ENCODE measurements at regions not wholly inside any gene's neighbourhood (a gene's known extent, or its start where the extent isn't known, plus 50 kb on each side); places are given as distances from the start of the nearest gene placed in this dataset.

DNA sequence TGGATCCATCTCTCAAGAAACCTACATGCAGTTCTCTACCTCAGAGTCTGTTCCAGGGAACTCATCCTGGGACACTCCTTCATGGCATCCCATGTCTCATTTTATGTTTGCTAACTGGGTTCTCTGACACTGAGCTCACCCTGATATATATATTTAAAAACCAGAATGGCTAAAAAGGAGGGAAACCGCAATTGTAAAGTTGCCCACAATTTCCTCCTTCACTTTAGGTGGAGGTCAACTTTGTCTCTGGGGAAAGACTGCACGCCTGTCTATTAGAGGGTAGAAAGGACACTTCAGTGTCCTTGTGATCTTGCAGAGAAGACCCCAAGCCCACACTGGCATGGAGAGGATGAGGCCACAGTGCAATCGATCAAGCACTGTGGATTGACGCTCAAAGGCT, 131.7 kb downstream of the TEX36 start:
- DNase-seq (ENCODE audit: low spot score) = no peak
- peaks cover 3% of the 10 kb centered on the region for H3K36me3 Mint-ChIP-seq (ENCODE audit: low read depth)
- H3K4me3 Mint-ChIP-seq (ENCODE audit: unreplicated experiment) = no peak overlapping the region
- H3K27me3 Mint-ChIP-seq (ENCODE audit: low read depth) = peaks cover 28% of the 10 kb centered on the region
- TF ChIP-seq, protein P1, sequence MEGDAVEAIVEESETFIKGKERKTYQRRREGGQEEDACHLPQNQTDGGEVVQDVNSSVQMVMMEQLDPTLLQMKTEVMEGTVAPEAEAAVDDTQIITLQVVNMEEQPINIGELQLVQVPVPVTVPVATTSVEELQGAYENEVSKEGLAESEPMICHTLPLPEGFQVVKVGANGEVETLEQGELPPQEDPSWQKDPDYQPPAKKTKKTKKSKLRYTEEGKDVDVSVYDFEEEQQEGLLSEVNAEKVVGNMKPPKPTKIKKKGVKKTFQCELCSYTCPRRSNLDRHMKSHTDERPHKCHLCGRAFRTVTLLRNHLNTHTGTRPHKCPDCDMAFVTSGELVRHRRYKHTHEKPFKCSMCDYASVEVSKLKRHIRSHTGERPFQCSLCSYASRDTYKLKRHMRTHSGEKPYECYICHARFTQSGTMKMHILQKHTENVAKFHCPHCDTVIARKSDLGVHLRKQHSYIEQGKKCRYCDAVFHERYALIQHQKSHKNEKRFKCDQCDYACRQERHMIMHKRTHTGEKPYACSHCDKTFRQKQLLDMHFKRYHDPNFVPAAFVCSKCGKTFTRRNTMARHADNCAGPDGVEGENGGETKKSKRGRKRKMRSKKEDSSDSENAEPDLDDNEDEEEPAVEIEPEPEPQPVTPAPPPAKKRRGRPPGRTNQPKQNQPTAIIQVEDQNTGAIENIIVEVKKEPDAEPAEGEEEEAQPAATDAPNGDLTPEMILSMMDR (IDR thresholded peaks at IDR 0.05) = no peak
- no peak overlapping the region for H3K27ac Mint-ChIP-seq (ENCODE audit: unreplicated experiment)
- H3K4me1 Mint-ChIP-seq (ENCODE audit: low read depth) = peaks cover 8% of the 10 kb centered on the region
- peaks cover 9% of the 10 kb centered on the region for H3K9me3 Mint-ChIP-seq (ENCODE audit: low read depth)

DNA sequence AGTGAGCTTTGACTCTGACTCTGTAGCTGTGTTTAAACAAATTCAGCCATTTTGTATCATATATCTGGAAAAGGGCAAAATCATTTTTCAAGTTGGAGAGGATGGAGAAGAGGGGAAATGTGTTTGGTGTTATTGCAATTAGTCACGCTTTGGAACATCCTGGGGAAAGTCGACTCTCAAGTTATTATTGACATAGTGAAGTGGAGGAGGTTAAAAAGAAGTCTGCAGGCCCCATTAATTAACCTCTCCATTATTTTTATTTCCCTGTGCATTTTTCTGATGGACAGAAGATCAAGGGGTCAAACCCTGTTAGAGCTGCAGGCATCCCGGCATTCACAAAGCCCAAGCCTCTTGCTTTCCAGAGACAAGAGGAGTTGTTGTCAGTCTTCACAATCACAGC, 132.6 kb downstream of the TEX36 start:
- Mint-ChIP-seq H3K4me3 (ENCODE audit: unreplicated experiment) (no peak overlapping the region), H3K36me3 (ENCODE audit: low read depth) (peaks cover 3% of the 10 kb centered on the region), H3K9me3 (ENCODE audit: low read depth) (peaks cover 9% of the 10 kb centered on the region), H3K4me1 (ENCODE audit: low read depth) (peaks cover 8% of the 10 kb centered on the region), H3K27ac (ENCODE audit: unreplicated experiment) (no peak overlapping the region), H3K27me3 (ENCODE audit: low read depth) (peaks cover 26% of the 10 kb centered on the region)
- TF ChIP-seq, protein P1 (IDR thresholded peaks at IDR 0.05) = no peak
- DNase-seq (ENCODE audit: low spot score) = no peak

DNA sequence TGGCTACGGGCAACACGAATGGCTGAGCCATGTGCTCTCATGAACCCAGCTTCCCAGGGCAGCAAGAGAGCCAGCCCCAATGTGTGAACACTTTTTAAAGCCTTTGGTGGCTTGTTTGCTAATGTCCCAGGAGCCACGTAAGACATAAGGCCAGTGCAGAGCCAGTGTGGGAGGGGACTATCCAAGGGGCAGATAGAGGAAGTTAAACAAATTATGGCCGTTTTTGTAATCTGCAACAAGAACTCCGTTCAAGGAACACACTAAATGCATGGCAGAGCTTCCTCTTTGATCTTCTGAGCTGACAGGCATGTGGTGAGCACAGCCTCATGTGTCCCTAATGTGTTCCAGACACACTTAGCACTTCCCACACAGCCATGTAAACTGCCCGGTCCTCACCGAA, 133.3 kb downstream of the TEX36 start:
- Mint-ChIP-seq H3K9me3 (ENCODE audit: low read depth) (peaks cover 9% of the 10 kb centered on the region), H3K36me3 (ENCODE audit: low read depth) (peaks cover 3% of the 10 kb centered on the region), H3K27me3 (ENCODE audit: low read depth) (peaks cover 26% of the 10 kb centered on the region), H3K27ac (ENCODE audit: unreplicated experiment) (no peak overlapping the region), H3K4me3 (ENCODE audit: unreplicated experiment) (no peak overlapping the region), H3K4me1 (ENCODE audit: low read depth) (peaks cover 8% of the 10 kb centered on the region)
- TF ChIP-seq, protein P1 (IDR thresholded peaks at IDR 0.05) = no peak
- DNase-seq (ENCODE audit: low spot score) = no peak

DNA sequence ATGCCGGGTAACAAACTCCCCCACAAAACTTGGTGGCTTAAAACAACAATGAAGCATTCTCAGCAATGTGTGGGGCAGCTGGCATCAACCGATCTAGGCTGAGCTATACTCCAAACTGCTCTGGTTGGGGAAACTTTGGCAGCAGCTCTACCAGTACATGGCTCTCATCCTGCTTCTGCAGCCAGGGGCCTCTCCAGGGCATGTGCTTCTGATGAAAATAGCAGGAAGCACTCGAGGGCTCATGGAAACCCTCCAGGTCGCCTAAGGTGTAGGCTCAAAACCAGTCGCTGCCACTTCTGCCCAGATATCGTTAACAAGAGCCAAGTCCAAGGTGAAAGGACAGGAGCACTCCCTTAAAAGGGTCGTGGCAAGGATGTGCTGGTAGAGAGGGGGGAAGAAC, 134.1 kb downstream of the TEX36 start:
- DNase-seq (ENCODE audit: low spot score) = no peak
- H3K27ac Mint-ChIP-seq (ENCODE audit: unreplicated experiment) = no peak overlapping the region
- H3K4me3 Mint-ChIP-seq (ENCODE audit: unreplicated experiment) = no peak overlapping the region
- H3K4me1 Mint-ChIP-seq (ENCODE audit: low read depth) = peaks cover 8% of the 10 kb centered on the region
- peaks cover 3% of the 10 kb centered on the region for H3K36me3 Mint-ChIP-seq (ENCODE audit: low read depth)
- H3K27me3 Mint-ChIP-seq (ENCODE audit: low read depth) = peaks cover 30% of the 10 kb centered on the region
- H3K9me3 Mint-ChIP-seq (ENCODE audit: low read depth) = peaks cover 9% of the 10 kb centered on the region
- TF ChIP-seq, protein P1 (IDR thresholded peaks at IDR 0.05) = no peak

DNA sequence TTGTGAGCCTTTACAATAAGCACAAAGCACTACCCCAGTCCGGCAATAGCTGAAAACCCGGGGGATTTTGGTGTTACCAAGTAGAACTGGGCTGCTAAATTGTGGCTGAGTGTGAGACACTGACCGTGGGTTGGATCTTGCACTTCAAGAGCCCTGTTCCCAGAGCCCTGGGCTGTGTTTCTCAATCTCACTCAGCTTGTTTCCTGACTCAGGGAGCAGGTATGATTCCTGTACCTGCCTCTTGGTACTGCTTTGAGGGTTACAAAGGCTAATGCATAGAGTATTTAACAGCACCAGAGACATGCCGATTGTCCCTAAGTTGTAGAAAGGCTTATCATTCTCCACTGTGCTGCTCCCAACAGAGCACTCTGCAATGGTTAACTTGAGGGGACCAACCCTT, 134.6 kb downstream of the TEX36 start:
- peaks cover 8% of the 10 kb centered on the region for H3K9me3 Mint-ChIP-seq (ENCODE audit: low read depth)
- H3K36me3 Mint-ChIP-seq (ENCODE audit: low read depth) = peaks cover 3% of the 10 kb centered on the region
- TF ChIP-seq, protein P1 (IDR thresholded peaks at IDR 0.05) = no peak
- peaks cover 35% of the 10 kb centered on the region for H3K27me3 Mint-ChIP-seq (ENCODE audit: low read depth)
- H3K27ac Mint-ChIP-seq (ENCODE audit: unreplicated experiment) = no peak overlapping the region
- peaks cover 8% of the 10 kb centered on the region for H3K4me1 Mint-ChIP-seq (ENCODE audit: low read depth)
- no peak overlapping the region for H3K4me3 Mint-ChIP-seq (ENCODE audit: unreplicated experiment)
- DNase-seq (ENCODE audit: low spot score) = no peak
